Activated T-helper 1 cell treated with anti-CD3 and anti-CD28 coated beads, Interleukin-12 subunit alpha, Interleukin-12 subunit beta, Interleukin-2, Interleukin-4 antibody, amounts not matched to agents 30 ng/mL and 10 ng/mL and 1 ng/mL, durations not matched to agents 14 hours and 24 hours and 36 hours (primary cell): ENCODE measurements at regions not wholly inside any gene's neighbourhood (a gene's known extent, or its start where the extent isn't known, plus 50 kb on each side); places are given as distances from the start of the nearest gene placed in this dataset.

Source experiments
- DNase-seq: peaks from one replicate; pipeline ENCODE4 v3.0.0; 2021; ENCODE audit warnings: low spot score
- H3K27ac Mint-ChIP-seq: one replicate; pipeline ENCODE4 v1.8.0; 2021; ENCODE audit warnings: mild to moderate bottlenecking, mixed read lengths
- H3K27me3 Mint-ChIP-seq: one replicate; pipeline ENCODE4 v1.8.0; 2022; ENCODE audit warnings: mild to moderate bottlenecking, moderate library complexity, mixed read lengths; ENCODE audit not compliant: insufficient read depth
- H3K36me3 Mint-ChIP-seq: one replicate; pipeline ENCODE4 v1.8.0; 2021; ENCODE audit warnings: low read depth, mixed read lengths
- H3K4me1 Mint-ChIP-seq: one replicate; pipeline ENCODE4 v1.8.0; 2021; ENCODE audit warnings: low read depth, mixed read lengths
- H3K4me3 Mint-ChIP-seq: one replicate; pipeline ENCODE4 v1.8.0; 2021; ENCODE audit warnings: mild to moderate bottlenecking, moderate library complexity, mixed read lengths
- H3K9me3 Mint-ChIP-seq: one replicate; pipeline ENCODE4 v1.8.0; 2021; ENCODE audit warnings: mixed read lengths
- intact Hi-C: fragments of 100-400 bp; cut with micrococcal nuclease; formaldehyde crosslinking; loops from one replicate; pipeline ENCODE4 v1.15.1; 2024

- Mint-ChIP-seq H3K4me3 (no peak overlapping the region), H3K36me3 (peaks cover 1% of the 10 kb centered on the region), H3K4me1 (no peaks in the 10 kb centered on the region), H3K27me3 (no peaks in the 10 kb centered on the region), H3K9me3 (peaks cover 31% of the 10 kb centered on the region), H3K27ac (no peak overlapping the region)
- intact Hi-C loops = no loop called here
- DNase-seq = no peak
These were observed 991.6 kb downstream of the BRD1 start for GRCh38 chr22:48835857-48836672.

GRCh38 chr22:48835364-48835763 is 992.3 kb downstream of the BRD1 start:
- H3K9me3 Mint-ChIP-seq = peaks cover 32% of the 10 kb centered on the region
- intact Hi-C loops = no loop called here
- H3K4me1 Mint-ChIP-seq = no peaks in the 10 kb centered on the region
- no peak overlapping the region for H3K4me3 Mint-ChIP-seq
- H3K27me3 Mint-ChIP-seq = no peaks in the 10 kb centered on the region
- H3K27ac Mint-ChIP-seq = no peak overlapping the region
- DNase-seq = no peak
- peaks cover 1% of the 10 kb centered on the region for H3K36me3 Mint-ChIP-seq

- no peak for DNase-seq
- no peaks in the 10 kb centered on the region for H3K27me3 Mint-ChIP-seq
- no peak overlapping the region for H3K27ac Mint-ChIP-seq
- H3K4me3 Mint-ChIP-seq = no peak overlapping the region
- peaks cover 32% of the 10 kb centered on the region for H3K9me3 Mint-ChIP-seq
- intact Hi-C loops = no loop called here
- H3K36me3 Mint-ChIP-seq = peaks cover 1% of the 10 kb centered on the region
- no peaks in the 10 kb centered on the region for H3K4me1 Mint-ChIP-seq
These were observed 993.3 kb downstream of the BRD1 start for GRCh38 chr22:48834404-48834803.

- DNase-seq = no peak
These were observed 995.1 kb downstream of the BRD1 start for GRCh38 chr22:48832592-48832991.

GRCh38 chr22:48829908-48830307 is 997.8 kb downstream of the BRD1 start:
- Mint-ChIP-seq H3K9me3 (peaks cover 19% of the 10 kb centered on the region), H3K4me1 (no peaks in the 10 kb centered on the region), H3K27me3 (no peaks in the 10 kb centered on the region), H3K27ac (no peak overlapping the region), H3K36me3 (peaks cover 1% of the 10 kb centered on the region), H3K4me3 (no peak overlapping the region)
- intact Hi-C loops = no loop called here
- DNase-seq = no peak

More at GRCh38 chr22:48832592-48832991, 995.1 kb downstream of the BRD1 start:
- peak overlapping the region; percentile 34 for H3K27ac Mint-ChIP-seq
- no peaks in the 10 kb centered on the region for H3K4me1 Mint-ChIP-seq
- intact Hi-C loops = no loop called here
- H3K9me3 Mint-ChIP-seq = peaks cover 26% of the 10 kb centered on the region
- peaks cover 1% of the 10 kb centered on the region for H3K36me3 Mint-ChIP-seq
- H3K27me3 Mint-ChIP-seq = no peaks in the 10 kb centered on the region
- no peak overlapping the region for H3K4me3 Mint-ChIP-seq

- peaks cover 18% of the 10 kb centered on the region for H3K9me3 Mint-ChIP-seq
- no peak overlapping the region for H3K4me3 Mint-ChIP-seq
- no peaks in the 10 kb centered on the region for H3K4me1 Mint-ChIP-seq
- no peak for DNase-seq
- H3K36me3 Mint-ChIP-seq = peaks cover 1% of the 10 kb centered on the region
- H3K27ac Mint-ChIP-seq = no peak overlapping the region
- intact Hi-C loops = no loop called here
- H3K27me3 Mint-ChIP-seq = no peaks in the 10 kb centered on the region
These were observed 999.0 kb downstream of the BRD1 start for GRCh38 chr22:48828688-48829087.

GRCh38 chr22:48827904-48828555 is 999.6 kb downstream of the BRD1 start:
- H3K27ac Mint-ChIP-seq = no peak overlapping the region
- no peaks in the 10 kb centered on the region for H3K4me1 Mint-ChIP-seq
- no peak for DNase-seq
- no peak overlapping the region for H3K4me3 Mint-ChIP-seq
- intact Hi-C loops = no loop called here
- peaks cover 1% of the 10 kb centered on the region for H3K36me3 Mint-ChIP-seq
- no peaks in the 10 kb centered on the region for H3K27me3 Mint-ChIP-seq
- peaks cover 11% of the 10 kb centered on the region for H3K9me3 Mint-ChIP-seq

- no peaks in the 10 kb centered on the region for H3K36me3 Mint-ChIP-seq
- no peak overlapping the region for H3K27ac Mint-ChIP-seq
- peaks cover 5% of the 10 kb centered on the region for H3K9me3 Mint-ChIP-seq
- H3K4me1 Mint-ChIP-seq = no peaks in the 10 kb centered on the region
- no peak for DNase-seq
- intact Hi-C loops = no loop called here
- H3K27me3 Mint-ChIP-seq = no peaks in the 10 kb centered on the region
- H3K4me3 Mint-ChIP-seq = no peak overlapping the region
These were observed 1000.3 kb downstream of the BRD1 start for GRCh38 chr22:48827268-48827846.

GRCh38 chr22:48826546-48826945 is 1001.1 kb downstream of the BRD1 start:
- no peaks in the 10 kb centered on the region for H3K36me3 Mint-ChIP-seq
- H3K9me3 Mint-ChIP-seq = peaks cover 5% of the 10 kb centered on the region
- DNase-seq = no peak
- intact Hi-C loops = no loop called here
- H3K27me3 Mint-ChIP-seq = no peaks in the 10 kb centered on the region
- H3K4me3 Mint-ChIP-seq = no peak overlapping the region
- H3K27ac Mint-ChIP-seq = no peak overlapping the region
- no peaks in the 10 kb centered on the region for H3K4me1 Mint-ChIP-seq

- DNase-seq = no peak
- Mint-ChIP-seq H3K36me3 (no peaks in the 10 kb centered on the region), H3K4me1 (no peaks in the 10 kb centered on the region), H3K27ac (no peak overlapping the region), H3K4me3 (no peak overlapping the region), H3K27me3 (no peaks in the 10 kb centered on the region), H3K9me3 (peaks cover under 1% of the 10 kb centered on the region)
- intact Hi-C loops = no loop called here
These were observed 1001.7 kb downstream of the BRD1 start for GRCh38 chr22:48825802-48826520.

GRCh38 chr22:48824712-48825651 is 1002.7 kb downstream of the BRD1 start:
- H3K4me3 Mint-ChIP-seq = no peak overlapping the region

GRCh38 chr22:48823941-48824340 is 1003.7 kb downstream of the BRD1 start:
- no peaks in the 10 kb centered on the region for H3K4me1 Mint-ChIP-seq
- H3K4me3 Mint-ChIP-seq = no peak overlapping the region
- H3K27me3 Mint-ChIP-seq = no peaks in the 10 kb centered on the region
- no peaks in the 10 kb centered on the region for H3K9me3 Mint-ChIP-seq
- H3K27ac Mint-ChIP-seq = no peak overlapping the region
- DNase-seq = no peak
- intact Hi-C loops = no loop called here
- no peaks in the 10 kb centered on the region for H3K36me3 Mint-ChIP-seq

More at GRCh38 chr22:48824712-48825651, 1002.7 kb downstream of the BRD1 start:
- DNase-seq = no peak
- Mint-ChIP-seq H3K4me1 (no peaks in the 10 kb centered on the region), H3K36me3 (no peaks in the 10 kb centered on the region), H3K9me3 (no peaks in the 10 kb centered on the region), H3K27ac (no peak overlapping the region), H3K27me3 (no peaks in the 10 kb centered on the region)
- intact Hi-C loops = no loop called here
